ENCODE measurements at regions not wholly inside any gene's neighbourhood (a gene's known extent, or its start where the extent isn't known, plus 50 kb on each side); places are given as distances from the start of the nearest gene placed in this dataset.
A peak's percentile ranks its signal among the peaks of the same experiment; 100 is the strongest.

- TF ChIP-seq USF1 (IDR thresholded peaks at IDR 0.05) (peak; percentile 26; the same call in 1 of the 2 replicates), EP300 (IDR thresholded peaks at IDR 0.05; ENCODE audit: borderline replicate concordance) (peak; percentile 98), MAX (IDR thresholded peaks at IDR 0.05) (peak; percentile 66), EGR1 (IDR thresholded peaks at IDR 0.05) (no peak)
These were observed 75.2 kb downstream of the PRL start for GRCh38 chr6:22221630-22222029.
